GM19324 (cell line): ENCODE measurements at regions not wholly inside any gene's neighbourhood (a gene's known extent, or its start where the extent isn't known, plus 50 kb on each side); places are given as distances from the start of the nearest gene placed in this dataset.

ENCODE experiments used
- ATAC-seq: cut with Tn5 transposase; IDR thresholded peaks from one replicate; pipeline ENCODE4 v1.9.1; 2021; ENCODE audit warnings: mild to moderate bottlenecking, moderate library complexity; ENCODE audit not compliant: unreplicated experiment, low FRiP score

DNA sequence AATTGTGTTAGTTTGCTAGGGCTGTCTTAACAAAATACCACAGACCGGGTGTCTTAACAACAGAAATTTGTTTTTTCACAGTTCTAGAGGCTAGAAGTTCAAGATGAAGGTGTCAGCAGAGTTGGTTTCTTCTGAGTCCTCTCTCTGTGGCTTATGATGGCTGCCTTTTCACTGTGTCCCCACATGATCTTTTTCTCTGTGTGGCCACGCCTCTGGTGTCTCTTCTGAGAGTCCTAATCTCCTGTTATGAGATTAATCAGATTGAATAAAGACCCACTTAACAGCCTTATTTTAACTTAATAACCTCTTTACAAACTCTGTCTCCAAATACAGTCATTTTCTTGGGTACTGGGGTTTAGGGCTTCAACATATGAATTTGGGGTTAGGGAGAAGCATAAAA is 561.1 kb downstream of the NR2F1-AS1 start:
- ATAC-seq: no peak

- no peak for ATAC-seq
Observed at GRCh38 chr5:93018461-93018860, 562.6 kb downstream of the NR2F1-AS1 start.

DNA sequence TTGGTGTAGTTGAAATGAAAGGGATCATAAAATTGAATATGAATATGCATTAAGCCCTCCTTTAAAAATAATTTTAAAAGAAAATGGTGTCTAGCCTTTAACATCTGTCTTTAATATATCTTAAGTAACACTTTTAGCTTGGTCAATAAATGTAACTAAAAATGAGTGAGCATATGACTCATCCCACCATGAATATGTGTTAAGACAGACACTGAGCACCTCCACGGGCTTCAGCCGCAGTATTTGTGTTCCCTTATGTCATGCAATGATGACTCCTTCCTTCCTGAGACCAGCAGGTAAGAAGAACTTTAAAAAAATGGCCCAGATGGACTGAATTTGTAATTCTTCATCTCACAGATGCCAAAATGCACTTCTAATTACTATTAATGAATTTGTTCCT is 563.2 kb downstream of the NR2F1-AS1 start:
- no peak for ATAC-seq

- ATAC-seq: no peak
Observed at GRCh38 chr5:93017376-93017775, 563.6 kb downstream of the NR2F1-AS1 start.

- no peak for ATAC-seq
Observed at GRCh38 chr5:93010616-93011015, 570.4 kb downstream of the NR2F1-AS1 start.

GRCh38 chr5:93010037-93010436 is 571.0 kb downstream of the NR2F1-AS1 start:
- ATAC-seq: no peak

DNA sequence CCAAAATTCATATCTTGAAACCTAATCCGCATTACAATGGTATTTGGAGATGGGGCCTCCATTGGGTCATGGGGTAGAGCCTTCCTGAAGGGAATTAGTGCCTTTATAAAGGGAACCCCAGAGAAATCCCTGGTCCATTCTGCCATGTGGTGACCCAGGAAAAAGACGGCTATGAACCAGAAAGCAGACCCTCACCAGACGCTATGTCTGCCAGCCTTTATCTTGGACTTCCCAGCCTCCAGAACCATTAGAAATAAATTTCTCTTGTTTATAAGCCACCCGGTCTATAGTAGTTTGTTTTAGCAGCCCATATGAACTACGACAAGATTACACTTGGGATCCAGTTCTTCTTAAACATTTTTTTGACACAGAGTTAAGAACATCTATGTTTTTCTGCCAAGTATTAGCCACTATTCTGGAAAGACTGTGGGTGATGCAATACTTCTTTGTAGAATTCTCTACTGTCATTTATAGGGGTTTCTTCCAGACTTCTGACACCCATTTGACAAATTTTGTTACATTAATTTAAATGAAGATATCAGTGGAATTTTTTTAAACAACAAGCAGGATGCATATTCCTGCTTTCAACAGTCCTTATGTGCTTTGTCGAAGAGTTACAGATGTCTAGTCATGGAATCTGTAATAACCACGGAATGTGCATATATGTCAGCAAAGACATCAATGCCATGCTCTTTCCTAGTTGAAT is 572.4 kb downstream of the NR2F1-AS1 start:
- ATAC-seq: no peak

DNA sequence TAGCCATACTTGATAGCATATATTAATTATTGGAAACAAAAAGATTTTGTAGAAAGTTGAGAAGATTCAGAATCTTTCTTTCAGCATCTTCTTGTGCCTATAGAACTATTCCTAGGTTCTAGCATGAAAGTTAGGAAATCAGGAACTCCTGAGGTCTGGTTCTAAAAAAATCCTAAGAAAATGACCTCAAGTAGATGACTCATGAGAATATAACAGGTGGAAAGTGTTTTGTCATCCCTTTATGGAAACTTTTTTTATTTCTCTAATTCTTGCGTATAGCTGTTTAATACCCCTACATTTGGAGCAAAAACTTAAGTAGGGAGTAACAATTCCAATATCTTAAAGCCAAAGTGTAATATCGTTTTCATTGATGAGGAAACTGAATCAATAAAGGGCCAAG is 574.1 kb downstream of the NR2F1-AS1 start:
- no peak for ATAC-seq

DNA sequence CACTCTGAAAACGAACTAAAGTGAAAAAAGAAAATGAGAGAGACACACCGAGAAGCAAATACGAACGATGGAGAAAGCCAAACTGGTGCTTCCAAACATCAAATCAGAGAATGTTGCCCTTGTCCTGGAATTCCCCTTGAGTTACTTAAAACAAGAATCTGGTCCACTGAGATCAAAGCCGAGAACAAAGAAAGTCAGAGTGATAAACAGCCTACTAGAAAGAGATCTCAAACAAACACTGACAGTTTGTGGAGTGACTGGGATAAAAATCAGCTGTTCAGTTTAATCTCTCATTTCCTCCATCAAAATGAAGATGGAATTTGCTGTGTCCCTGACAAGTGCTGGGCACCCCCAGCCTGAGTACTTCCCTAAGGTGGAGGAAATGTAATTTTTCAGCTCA is 582.6 kb downstream of the NR2F1-AS1 start:
- ATAC-seq: no peak

- ATAC-seq: no peak
Observed at GRCh38 chr5:92994392-92994791, 586.6 kb downstream of the NR2F1-AS1 start.

DNA sequence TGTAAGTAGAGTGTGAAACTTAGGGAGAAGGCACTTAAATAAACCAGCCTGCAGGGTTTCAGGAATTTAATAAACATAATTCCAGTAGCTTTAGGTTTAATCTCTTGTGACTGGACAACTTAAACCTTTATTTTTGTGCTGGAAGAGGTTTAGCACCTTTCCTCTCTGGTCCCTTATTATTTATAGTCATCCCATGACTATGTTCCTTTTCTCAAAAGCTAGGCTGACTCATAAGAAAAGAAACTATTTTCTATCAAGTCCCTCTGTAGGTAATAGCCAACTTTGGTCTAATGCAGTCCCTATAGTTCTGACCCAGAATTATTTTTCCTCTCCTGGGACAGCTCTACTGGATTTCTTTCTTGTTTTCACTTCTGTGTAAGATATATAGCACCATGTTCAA is 588.9 kb downstream of the NR2F1-AS1 start:
- ATAC-seq: no peak

- no peak for ATAC-seq
Observed at GRCh38 chr5:92991581-92992067, 589.4 kb downstream of the NR2F1-AS1 start.

GRCh38 chr5:92990771-92991170 is 590.2 kb downstream of the NR2F1-AS1 start:
- ATAC-seq: no peak

GRCh38 chr5:92981001-92981400 is 600.0 kb downstream of the NR2F1-AS1 start:
- no peak for ATAC-seq

DNA sequence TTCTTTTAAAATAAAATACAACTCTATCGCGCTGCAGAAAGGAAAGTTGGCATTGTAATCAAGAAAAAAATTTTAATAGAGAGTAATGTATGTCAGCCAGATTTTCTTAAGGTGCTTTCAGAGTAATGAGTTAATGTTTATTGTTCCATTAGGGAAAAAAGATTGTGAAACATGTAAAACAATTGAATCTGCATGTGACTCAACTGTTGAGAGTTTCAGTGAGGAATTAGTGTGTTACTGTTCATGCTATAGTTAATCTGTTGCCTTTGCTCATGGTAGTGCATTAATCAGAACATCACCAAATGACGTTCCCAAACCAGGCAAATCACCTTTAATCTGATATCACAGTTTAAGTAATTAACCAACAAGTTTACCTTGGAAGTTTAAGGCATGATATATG is 600.5 kb downstream of the NR2F1-AS1 start:
- no peak for ATAC-seq

- ATAC-seq: no peak
Observed at GRCh38 chr5:92979716-92980115, 601.3 kb downstream of the NR2F1-AS1 start.

DNA sequence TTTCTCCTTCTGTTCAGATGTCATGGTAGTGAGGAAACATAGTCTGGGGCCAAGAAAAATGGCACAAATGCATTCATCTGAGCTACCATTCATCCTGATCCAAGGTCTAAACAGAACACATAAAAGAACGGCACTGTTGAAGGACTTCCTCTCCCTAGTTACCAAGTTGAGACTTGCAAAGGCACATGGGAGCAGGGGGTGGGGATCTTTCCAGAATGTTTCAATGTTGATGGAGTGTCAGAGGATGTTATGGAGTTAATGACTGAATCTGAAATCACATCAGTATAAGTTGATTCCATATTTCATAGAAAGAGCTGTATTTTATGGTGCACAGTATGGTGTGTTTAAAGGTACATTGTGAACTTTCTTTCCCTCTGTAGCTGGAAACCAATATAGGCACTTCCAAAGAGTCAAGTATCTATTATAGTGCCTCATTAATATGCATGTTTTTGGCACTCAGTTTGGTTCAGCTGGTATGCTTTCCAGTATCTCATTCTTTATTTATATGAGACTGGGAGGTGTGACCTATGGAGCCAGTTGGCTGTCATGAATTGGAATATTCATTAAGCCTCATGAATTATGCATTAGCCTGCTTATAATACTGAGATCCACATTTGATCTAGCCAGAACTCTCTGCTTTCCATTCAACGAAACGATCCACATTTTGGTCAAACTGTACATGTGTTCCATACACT is 603.0 kb downstream of the NR2F1-AS1 start:
- ATAC-seq: no peak

DNA sequence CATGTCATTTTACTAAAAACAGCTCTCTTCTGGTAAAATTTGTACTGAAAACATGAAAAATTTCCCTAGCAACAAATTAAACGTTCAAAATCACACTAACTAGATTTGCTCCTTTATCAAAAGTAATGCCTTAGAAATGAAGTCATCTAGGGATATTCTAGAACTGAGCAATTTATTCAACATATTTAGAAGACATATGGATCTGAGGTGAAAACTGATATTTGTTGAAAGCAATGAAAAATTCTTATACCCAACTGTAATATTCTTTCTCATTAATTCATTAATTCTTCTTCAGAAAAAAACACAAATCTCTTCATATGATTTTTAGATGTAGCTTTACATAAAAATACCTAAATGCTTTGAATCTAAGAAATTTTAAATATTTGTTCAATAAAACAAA is 604.9 kb downstream of the NR2F1-AS1 start:
- no peak for ATAC-seq

DNA sequence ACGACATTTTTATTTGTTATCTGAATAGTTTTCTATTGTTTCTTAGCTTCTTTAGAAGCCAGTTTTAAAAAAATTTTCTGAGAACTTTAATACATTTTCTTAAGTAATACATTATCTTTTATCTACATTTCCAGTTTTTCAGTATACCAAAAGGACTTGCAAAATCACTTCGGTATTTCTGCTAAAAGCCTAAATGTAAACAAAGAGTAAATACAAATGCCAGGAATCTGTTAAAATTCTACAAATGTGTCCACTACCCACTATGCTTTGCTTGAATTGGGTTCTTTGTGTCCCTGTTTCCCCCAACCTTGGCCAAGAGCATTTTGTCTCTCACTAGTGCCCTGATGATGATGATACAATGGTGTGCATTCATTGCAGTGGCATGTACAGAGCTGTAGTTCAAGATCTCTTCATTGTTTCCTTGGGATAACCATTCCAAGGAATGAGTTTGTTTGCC is 611.2 kb downstream of the NR2F1-AS1 start:
- ATAC-seq: no peak

DNA sequence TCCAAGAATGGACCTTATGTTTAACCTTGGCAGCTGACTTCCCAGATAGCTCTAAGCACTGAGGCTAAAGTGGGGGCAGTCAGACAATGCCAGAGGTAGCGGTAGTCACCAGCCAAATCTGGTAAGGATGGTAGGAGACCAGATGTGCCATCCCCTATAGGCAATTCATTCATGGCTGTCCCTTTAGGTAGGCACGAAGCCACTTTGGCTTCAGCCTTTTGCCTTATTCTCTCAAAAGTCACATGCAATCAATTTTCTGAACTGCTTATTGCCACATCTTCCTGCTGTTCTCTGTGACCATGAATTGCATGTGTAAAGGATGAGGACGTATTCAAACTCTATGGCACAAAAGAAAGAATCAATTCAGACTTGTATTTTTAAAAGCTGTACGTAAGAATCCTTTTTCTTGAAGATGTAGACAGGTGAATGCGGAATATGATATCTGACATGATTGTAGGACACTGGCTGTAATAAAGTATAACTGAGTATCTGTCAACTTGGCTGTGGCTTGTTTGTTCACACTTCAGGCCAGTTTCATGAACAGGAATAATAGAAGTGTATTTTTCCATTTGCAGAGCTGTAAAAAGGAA is 611.7 kb downstream of the NR2F1-AS1 start:
- ATAC-seq: no peak

GRCh38 chr5:92963800-92964199 is 617.2 kb downstream of the NR2F1-AS1 start:
- no peak for ATAC-seq

- no peak for ATAC-seq
Observed at GRCh38 chr5:92962752-92963151, 618.3 kb downstream of the NR2F1-AS1 start.
